HG03521 (cell line): ENCODE measurements at regions not wholly inside any gene's neighbourhood (a gene's known extent, or its start where the extent isn't known, plus 50 kb on each side); places are given as distances from the start of the nearest gene placed in this dataset.
"Not testable (repeated sequence)": the region's sequence is repeated elsewhere in the genome, so short reads cannot be mapped to it uniquely, and the experiment has no call there.

ENCODE experiments used
- ATAC-seq: cut with Tn5 transposase; IDR thresholded peaks from one replicate; pipeline ENCODE4 v1.9.1; 2021; ENCODE audit warnings: mild to moderate bottlenecking, moderate library complexity; ENCODE audit not compliant: unreplicated experiment

DNA sequence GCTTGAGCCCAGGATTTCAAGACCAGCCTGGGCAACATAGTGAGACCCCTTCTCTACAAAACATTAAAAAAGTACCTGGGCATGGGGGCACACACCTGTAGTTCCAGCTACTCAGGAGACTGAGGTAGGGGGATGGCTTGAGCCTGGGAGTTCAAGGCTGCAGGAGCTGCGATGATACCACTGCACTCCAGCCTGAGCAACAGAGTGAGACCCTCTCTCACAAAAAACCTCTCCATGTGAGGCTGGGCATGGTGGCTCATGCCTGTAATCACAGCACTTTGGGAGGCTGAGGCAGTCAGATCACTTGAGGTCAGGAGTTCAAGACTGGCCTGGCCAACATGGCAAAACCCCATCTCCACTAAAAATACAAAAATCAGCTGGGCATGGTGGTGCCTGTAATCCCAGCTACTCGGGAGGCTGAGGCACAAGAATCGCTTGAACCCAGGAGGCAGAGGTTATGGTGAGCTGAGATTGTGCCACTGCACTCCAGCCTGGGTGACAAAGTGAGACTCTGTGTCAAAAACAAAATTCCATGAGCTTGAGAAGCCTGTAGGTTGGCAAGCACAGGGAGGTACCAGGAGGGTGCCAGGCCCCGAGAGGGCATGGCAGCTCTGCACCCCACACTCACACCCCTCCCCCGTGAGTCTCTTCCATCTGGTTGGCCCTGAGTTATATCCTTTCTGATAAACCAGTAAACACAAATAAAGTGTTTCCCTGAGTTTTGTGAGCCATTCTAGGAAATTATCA is 88.8 kb downstream of the KCNJ18 start:
- not testable (repeated sequence) for ATAC-seq

DNA sequence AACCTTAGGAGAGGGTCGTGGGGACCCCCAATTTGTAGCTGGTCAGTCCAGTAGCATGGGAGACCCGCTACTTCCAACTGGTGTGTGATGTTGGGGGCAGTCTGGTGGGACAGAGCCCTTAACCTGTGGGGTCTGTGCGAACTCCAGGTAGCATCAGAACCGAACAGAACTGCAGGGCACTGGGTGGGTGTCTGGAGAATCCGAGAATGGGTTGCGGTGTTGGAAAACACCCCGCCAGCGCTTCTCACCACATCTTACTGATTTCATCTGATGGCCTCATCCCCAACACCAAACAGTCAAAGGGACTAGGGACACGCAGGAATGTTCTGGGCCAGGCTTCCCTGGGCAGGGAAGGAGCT is 89.3 kb downstream of the KCNJ18 start:
- ATAC-seq = not testable (repeated sequence)

GRCh38 chr17:21782107-21782506 is 89.8 kb downstream of the KCNJ18 start:
- ATAC-seq = not testable (repeated sequence)

GRCh38 chr17:21782604-21783003 is 90.3 kb downstream of the KCNJ18 start:
- not testable (repeated sequence) for ATAC-seq

GRCh38 chr17:21783017-21783416 is 90.7 kb downstream of the KCNJ18 start:
- ATAC-seq = not testable (repeated sequence)

- ATAC-seq = not testable (repeated sequence)
Observed at GRCh38 chr17:21814272-21814671, 121.9 kb downstream of the KCNJ18 start.

DNA sequence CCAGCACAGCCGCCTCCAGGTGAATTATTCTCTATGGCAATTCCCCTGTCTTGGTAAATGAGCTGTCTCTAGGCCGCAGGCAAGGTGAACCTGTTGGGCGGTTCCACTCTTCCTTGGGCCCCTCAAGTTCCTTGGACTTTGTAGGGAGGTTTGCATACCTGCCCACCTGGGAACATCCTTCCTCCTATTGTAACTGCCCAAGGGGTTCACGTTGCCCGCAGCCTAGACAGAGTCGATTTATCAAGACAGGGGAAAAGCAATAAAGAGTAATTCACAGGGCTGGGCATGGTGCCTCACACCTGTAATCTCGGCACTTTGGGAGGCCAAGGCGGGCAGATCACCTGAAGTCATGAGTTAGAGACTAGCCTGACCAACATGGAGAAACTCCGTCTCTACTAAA is 122.5 kb downstream of the KCNJ18 start:
- ATAC-seq = no peak

GRCh38 chr17:21815352-21816063 is 123.2 kb downstream of the KCNJ18 start:
- ATAC-seq = no peak

DNA sequence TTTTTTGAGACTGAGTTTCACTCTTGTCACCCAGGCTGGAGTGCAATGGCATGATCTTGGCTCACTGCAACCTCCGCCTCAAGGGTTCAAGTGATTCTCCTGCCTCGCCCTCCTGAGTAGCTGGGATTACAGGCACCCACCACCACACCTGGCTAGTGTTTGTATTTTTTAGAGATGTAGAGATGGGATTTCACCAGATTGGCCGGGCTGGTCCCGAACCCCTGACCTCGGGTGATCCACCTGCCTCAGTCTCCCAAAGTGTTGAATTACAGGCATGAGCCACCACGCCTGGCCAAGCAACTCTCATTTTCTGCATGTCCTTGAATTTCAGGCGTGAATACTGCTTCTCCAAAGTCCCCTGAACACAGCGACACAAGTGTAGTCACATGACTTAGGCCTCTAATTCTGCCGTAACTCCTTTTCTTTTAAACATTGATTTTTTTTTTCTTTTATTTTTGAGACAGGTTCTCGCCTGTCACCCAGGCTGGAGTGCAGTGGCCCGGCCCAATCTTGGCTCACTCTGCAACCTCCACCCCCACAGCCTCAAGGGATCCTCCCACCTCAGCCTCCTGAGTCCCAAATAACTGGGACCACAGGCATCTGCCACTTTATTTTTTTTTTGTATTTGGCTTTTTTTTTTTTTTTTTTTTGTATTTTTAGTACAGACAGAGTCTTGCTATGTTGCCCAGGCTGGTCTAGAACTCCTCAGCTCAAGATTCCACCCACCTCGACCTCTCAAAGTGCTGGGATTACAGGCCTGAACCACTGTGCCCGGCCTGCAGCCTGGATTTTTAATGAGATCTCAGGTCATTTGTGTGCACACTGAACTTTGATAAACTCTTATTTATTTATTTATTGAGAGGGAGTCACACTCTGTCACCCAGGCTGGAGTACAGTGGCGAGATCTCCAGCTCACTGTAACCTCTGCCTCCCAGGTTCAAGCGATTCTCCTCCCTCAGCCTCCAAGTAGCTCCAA is 124.6 kb downstream of the KCNJ18 start:
- ATAC-seq = no peak

DNA sequence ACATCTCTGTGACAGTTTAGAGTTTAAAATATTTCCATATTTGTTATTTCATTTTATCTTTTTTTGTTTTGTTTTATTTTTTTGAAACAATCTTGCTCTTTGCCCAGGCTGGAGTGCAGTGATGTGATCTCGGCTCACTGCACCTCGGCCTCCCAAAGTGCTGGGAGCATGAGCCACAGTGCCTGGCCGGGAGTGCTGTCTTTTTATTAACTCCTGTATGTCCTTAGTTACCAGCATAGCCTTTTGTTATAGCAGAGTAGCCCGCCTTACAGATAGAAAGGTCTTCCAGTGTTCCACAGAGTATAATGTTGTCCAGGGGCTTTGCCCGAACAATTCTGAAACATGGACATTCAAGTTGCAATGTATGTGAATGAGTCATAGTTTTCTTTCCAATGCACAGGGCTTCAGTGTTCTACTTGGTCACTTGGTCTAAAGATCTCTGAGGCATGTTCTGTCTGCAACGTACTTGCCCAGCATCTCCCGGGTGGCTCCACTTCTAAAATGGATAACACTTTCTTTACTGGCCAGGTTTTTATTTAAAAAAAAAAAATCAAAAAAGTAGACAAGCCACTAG is 125.6 kb downstream of the KCNJ18 start:
- ATAC-seq = no peak

GRCh38 chr17:21823090-21823489 is 130.8 kb downstream of the KCNJ18 start:
- ATAC-seq = no peak

GRCh38 chr17:21823643-21824042 is 131.3 kb downstream of the KCNJ18 start:
- no peak for ATAC-seq

DNA sequence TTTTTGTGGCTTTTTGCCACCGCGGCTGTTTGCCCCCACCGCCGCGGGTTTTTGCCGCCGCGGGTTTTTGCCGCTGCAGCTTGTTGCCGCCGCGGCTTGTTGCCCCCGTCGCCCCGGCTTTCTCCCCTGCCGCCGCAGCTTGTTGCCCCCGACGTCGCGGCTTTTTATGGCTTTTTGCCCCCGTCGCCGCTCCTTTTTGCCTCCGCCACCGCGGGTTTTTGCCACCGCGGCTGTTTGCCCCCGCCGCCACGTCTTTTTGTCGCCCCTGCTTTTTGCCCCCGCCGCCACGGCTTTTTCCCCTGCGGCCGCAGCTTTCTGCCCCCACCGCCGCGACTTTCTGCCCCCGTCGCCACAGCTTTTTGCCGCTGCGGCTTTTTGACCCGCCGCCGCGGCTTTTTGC is 149.5 kb downstream of the KCNJ18 start:
- no peak for ATAC-seq

GRCh38 chr17:21842332-21843317 is 150.3 kb downstream of the KCNJ18 start:
- no peak for ATAC-seq

- ATAC-seq = no peak
Observed at GRCh38 chr17:21843318-21843865, 151.1 kb downstream of the KCNJ18 start.

DNA sequence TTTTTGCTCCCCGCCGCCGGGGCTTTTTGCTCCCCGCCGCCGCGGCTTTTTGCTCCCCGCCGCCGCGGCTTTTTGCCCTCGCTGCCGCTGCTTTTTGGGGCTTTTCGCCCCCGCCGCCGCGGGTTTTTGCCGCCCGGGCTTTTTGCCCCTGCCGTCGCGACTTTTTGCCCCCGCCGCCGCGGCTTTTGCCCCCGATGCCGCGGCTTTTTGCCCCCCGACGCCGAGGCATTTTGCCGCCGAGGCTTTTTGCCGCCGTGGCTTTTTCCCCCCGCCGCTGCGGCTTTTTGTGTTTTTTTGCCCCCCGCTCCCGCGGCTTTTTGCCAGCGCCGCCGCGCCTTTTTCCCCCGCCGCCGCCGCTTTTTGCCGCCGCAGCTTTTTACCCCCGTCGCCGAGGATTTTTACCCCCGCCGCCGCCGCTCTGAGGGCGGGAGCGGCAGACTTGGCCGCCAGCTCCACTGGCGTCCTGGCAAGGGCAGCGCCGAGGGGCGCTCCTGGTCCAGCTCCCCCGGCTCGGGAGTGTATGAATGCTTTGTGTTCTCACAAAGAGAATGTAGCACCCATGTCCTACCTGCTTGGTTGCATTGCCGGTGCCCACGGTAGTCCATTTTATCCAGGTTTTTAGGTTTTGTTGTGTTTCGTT is 151.7 kb downstream of the KCNJ18 start:
- ATAC-seq = no peak

- ATAC-seq = not testable (repeated sequence)
Observed at GRCh38 chr17:21848510-21848909, 156.2 kb downstream of the KCNJ18 start.

- ATAC-seq = not testable (repeated sequence)
Observed at GRCh38 chr17:21849030-21849429, 156.7 kb downstream of the KCNJ18 start.

DNA sequence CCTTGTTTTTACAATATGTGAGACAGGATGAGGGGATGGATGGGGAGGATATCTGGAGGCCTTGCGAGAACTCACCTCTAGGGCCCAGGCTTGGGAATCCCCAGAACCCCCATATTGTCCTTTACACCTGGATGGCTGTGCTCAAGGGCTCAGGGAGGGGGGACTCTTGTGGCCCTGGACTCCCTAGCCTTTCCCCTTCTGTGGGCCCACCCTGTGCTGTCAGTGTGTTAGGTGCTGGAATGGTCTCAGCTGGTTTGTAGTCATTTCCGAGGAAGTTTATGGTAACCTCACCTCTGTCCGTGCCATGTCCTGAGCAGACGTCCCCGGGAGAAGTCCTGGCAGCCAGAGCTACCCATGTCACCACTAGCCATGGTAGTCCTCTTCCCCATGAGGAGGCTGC is 158.3 kb downstream of the KCNJ18 start:
- not testable (repeated sequence) for ATAC-seq
